OCI-LY7 (cell line): ENCODE measurements at regions not wholly inside any gene's neighbourhood (a gene's known extent, or its start where the extent isn't known, plus 50 kb on each side); places are given as distances from the start of the nearest gene placed in this dataset.

ENCODE experiments used
- EZH2phosphoT487 ChIP-seq: fragments of 200-600 bp; sonication (generic); IDR thresholded peaks from 2 replicates; pipeline ENCODE4 v1.6.1; 2018; ENCODE audit warnings: low read depth, borderline replicate concordance, mild to moderate bottlenecking, mixed run types, antibody characterized with exemption, low read length, moderate library complexity, mixed read lengths
- TF ChIP-seq, protein P1 (sequence below): fragments of 200-600 bp; sonication (generic); conservative IDR thresholded peaks from 2 replicates; pipeline ENCODE4 v1.5.1; 2014; ENCODE audit warnings: mild to moderate bottlenecking, antibody characterized with exemption, low read length, moderate library complexity, mixed read lengths

DNA sequence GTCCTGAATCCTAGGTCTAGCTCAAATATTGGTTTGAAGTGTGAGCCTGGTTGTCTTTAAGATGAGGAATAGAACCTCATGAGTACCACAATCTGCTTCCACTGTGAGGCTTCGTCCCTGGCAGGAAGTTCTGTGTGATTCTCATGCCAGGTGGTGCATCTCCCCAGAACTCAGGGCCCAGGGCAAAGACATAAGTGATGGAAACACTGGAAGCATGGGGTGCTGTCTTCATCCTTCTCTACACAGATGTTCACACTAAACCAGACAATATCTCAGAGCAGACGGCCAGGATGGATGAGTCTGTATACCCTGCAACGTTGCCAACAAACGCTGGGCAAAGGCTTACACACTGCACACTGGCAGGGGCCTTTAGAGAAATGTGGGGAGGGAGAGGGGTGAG, 475.9 kb upstream of the B3GAT1 start:
- TF ChIP-seq, protein P1, sequence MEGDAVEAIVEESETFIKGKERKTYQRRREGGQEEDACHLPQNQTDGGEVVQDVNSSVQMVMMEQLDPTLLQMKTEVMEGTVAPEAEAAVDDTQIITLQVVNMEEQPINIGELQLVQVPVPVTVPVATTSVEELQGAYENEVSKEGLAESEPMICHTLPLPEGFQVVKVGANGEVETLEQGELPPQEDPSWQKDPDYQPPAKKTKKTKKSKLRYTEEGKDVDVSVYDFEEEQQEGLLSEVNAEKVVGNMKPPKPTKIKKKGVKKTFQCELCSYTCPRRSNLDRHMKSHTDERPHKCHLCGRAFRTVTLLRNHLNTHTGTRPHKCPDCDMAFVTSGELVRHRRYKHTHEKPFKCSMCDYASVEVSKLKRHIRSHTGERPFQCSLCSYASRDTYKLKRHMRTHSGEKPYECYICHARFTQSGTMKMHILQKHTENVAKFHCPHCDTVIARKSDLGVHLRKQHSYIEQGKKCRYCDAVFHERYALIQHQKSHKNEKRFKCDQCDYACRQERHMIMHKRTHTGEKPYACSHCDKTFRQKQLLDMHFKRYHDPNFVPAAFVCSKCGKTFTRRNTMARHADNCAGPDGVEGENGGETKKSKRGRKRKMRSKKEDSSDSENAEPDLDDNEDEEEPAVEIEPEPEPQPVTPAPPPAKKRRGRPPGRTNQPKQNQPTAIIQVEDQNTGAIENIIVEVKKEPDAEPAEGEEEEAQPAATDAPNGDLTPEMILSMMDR, result no peak
- TF ChIP-seq EZH2phosphoT487, result no peak
